Muscle of arm (tissue), 1 donor: ENCODE measurements at regions not wholly inside any gene's neighbourhood (a gene's known extent, or its start where the extent isn't known, plus 50 kb on each side); places are given as distances from the start of the nearest gene placed in this dataset.
"Not testable (repeated sequence)": the region's sequence is repeated elsewhere in the genome, so short reads cannot be mapped to it uniquely, and the experiment has no call there.

ENCODE experiments used
- DNase-seq: peaks from one replicate; pipeline ENCODE4 v3.0.0-alpha.2; 2013

GRCh38 chr2:91742973-91743490 lies 3051.6 kb downstream of the RPIA start:
- DNase-seq = not testable (repeated sequence)

DNA sequence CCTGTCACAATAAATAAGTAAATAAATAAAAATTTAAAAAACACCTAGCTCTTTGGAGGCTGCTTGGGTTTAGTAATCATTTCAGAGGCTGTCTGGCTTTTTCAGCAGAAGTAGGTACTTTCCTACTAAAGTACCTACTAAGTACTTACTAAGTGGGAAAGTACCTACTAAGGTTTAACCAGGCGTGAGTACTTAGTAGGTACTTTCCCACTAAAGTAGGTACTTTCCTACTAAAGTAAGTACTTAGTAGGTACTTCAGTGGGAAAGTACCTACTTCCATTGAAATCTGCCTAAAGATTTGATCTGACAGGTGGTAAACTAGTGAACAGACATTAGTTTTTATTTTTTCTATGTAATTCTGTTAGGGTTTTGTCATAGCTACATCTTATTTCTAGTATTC lies 3052.4 kb downstream of the RPIA start:
- not testable (repeated sequence) for DNase-seq

GRCh38 chr2:91744700-91745141 lies 3053.2 kb downstream of the RPIA start:
- DNase-seq = not testable (repeated sequence)

DNA sequence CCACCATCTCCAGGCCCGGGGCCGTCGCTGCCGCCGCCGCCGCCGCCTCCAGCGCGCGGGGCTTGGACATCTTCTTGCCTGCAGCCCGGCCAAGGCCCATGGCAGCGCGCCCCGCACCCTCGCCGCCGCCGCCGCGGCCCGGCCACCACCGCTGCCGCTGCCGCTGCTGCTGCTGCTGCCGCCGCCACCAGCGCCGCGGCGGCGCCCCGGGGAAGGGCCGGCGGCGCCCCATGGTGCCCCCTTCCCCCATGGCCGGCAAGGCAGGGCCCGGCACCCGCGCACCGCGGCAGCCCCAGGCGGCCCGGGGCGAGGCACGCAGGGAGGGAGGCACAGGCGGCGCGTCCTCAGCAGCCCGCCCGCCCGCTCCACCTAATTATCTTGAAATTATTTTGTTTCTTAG lies 3057.4 kb downstream of the RPIA start:
- DNase-seq = no peak

DNA sequence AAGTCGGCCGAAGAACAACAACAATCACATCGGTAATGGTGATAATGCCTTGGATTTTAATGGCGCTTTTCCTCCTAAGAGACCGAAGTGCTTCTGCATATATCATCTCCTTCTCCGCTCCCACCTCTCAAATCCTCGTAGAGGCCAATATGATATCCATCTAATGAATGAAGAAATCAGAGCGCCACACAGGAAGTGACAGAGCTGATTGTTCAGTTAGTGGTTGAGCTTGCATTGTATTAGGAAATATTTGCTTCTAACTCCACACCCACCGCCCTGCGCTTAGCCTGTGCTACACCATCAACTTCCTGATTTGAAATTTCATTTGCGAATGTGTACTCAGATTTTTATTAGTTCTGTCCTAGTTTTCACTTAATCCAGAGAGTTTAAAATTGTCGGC lies 3058.2 kb downstream of the RPIA start:
- not testable (repeated sequence) for DNase-seq

GRCh38 chr2:91759361-91759941 lies 3068.0 kb downstream of the RPIA start:
- not testable (repeated sequence) for DNase-seq

DNA sequence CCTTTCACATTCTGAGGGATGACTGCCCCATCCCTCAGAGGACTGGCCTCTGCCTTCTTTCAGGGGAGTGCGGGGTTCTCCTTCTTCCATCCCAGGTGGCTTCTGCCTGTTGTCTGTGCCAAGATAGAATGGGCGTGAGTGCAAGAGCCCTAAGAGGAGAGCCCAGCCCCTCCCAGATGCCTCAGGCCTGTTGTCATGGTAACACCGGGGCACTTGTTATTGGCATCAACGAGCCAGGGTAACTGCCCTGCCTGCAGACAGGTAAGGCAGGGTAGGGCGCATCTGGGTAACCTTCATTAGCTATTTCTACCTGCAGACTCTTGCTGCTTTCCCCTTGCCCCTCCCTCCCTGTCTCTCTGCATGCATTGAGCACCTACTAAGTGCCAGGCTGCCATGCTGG lies 3069.2 kb downstream of the RPIA start:
- DNase-seq = not testable (repeated sequence)

GRCh38 chr2:91762312-91762711 lies 3070.8 kb downstream of the RPIA start:
- DNase-seq = not testable (repeated sequence)

DNA sequence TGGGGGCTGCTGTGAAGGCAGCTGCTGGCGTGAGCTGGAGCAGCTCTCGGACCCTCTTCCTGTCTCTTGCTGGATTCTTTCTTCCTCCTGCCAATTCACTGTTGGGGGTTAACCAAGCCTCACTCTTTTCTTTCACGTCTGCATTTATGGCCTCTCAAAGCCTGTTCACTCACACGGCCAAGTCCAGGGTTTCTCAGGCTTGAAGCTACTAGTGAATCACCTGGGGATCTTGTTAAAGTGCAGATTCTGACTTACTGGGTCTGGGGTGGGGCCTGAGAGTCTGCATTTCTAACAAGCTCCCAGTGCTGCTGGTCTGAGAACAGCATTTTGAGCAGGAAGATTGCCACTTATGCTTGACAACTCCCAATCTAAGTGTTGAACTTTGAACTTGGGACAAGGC lies 3072.2 kb downstream of the RPIA start:
- DNase-seq = peak; percentile 9

GRCh38 chr2:91764581-91765002 lies 3073.1 kb downstream of the RPIA start:
- peak; percentile 30 for DNase-seq

DNA sequence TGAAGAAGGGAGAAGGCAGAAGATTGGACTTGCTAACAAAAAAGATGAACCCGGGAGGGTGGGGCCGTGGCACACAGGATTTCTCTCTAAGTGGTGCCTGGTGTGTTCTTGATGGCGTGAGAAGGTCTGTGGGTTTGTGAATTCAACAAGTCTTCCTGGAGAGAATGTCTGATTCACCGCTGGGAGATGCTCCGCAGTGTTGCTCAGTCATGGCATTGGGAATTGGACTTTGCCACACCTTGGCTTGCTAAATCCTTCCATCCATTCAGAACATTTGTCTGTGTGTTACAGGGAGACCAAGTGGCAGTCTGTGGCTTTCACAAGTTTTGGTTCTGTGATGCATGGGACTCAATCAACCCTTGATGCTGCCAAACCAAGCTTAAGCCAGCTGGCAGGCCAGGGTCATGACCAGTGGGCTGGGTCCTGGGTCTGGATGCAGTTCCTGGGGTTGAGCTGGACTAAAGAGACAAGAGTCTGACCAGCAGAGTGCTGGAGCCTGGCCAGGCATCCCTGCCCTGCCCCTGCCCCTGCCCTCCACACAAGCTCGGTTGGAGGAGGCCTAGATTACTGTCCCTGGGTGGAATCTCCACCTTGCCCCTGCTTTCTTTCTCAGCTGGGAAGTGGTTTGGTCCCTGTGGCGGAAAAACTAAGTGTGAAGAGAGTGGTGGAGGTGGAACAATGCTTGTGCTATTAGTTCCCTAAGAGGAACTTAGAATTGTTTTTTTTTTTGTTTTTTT lies 3073.7 kb downstream of the RPIA start:
- not testable (repeated sequence) for DNase-seq

GRCh38 chr2:91766349-91767048 lies 3075.0 kb downstream of the RPIA start:
- not testable (repeated sequence) for DNase-seq

GRCh38 chr2:91768301-91768700 lies 3076.8 kb downstream of the RPIA start:
- DNase-seq = not testable (repeated sequence)

DNA sequence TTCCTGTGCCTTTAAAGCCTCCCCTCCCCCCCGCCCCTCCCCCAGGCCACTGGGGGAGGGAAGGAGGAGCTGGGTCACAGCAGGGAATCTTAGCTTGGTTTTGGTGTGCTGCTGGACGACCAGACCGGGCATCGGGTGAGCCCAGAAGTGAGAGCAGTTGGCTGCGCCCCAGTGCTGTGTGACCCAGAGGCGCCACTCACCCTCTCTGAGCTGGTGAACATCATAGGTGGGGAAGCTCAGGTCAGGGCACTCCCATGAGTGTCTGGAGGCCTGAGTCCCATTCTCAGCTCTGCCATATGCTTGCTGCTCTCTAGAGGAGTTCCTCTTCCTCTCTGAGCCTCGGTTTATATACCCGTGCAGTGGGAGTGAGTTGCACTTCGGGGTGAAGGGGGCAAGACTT lies 3077.5 kb downstream of the RPIA start:
- DNase-seq = not testable (repeated sequence)

DNA sequence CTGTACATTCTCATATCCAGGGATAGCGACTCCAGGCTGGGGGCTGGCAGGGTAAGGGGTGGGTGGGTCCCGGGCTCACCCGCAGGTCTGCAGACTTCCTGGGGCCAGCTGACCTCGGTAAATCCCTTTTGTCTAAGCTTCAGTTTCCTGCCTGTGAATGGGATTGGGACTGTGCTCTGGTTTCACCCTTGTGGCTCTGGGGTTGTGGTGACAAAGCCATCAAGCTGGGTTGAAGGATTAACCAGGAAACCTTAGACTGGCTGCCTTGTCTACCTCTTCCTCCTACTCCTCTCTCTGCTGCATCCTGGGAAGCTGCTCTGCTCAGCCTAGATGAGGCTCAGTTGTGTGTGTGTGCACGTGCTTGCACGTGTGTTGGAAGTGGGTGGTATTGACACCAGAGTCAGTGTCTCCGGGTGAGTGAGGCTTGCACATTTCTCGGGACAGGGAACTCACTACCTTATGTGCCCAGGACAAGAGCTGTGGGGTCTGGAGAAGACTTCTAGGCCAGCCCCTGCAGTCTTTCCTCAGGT lies 3078.6 kb downstream of the RPIA start:
- DNase-seq = not testable (repeated sequence)

DNA sequence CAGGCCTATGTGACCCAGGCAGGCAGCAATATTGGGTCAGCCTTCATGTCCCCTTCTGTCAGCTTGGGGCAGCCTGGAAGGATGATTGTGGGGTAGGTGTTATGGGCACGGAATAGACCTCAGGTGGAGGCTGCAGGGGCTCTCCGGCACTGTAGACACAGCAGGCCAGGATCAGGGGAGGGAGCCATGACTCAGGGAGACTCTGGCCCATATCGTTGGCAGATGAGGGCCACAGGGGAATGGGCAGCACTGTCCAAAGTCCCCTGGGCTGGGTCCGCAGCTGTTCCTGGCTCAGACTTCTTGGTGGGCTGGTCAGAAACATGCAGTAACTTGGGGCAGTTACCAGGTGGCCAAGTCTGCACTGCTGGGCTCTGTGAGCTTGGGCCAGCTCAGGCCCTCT lies 3080.1 kb downstream of the RPIA start:
- not testable (repeated sequence) for DNase-seq

DNA sequence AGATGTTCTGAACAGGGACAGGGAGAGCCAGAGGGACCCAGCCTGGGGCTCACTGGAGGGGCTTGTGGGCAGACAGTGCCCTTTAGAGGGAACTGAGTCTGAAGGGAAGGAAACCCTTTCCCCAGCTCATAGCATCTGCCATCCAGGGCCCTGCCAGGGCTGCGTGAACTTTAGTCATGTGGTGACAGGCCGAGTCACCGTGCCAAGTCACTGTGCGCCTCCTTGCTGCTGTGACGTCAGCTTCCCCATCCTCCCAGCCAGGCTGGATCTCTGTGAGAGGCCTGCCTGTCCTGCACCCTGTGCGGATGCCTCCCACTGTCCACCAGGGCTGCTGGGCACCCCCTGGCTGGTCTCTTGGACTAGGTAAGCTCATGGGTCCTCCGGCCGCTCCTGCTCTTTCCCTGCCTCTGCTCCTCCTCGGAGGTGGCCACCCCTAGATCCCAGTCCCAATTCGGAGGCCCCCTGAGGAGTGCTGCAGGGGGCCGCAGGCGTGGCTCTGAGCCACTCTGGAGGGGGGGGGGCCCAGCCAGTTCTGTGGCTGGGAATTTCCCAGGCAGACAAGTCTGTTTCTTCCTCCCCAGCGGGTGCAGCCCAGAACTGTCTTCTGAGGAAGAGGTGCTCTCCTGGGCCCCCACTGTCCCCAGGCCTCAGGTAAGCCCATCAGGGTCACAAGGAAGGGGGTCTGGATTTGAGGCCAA lies 3080.9 kb downstream of the RPIA start:
- DNase-seq = not testable (repeated sequence)

DNA sequence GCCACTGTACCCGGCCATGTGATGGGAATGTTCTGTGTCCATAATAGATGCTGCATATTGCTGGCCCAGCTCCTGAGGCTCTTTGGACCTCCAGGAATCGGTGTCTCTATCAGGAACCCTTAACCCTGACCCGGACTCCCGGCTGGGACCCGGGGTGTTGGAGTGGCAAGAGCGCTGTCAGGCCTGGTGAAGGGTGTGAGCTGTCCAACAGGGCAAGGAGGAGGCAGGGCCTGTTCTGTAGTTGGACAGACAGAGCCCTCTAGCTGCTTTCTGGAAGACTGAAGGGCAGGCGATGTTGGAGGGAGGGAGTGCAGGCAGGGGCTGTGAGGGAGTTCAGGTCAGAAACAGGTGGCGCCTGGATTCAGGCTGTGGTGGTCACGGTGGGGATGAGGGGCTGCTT lies 3082.3 kb downstream of the RPIA start:
- DNase-seq = not testable (repeated sequence)

DNA sequence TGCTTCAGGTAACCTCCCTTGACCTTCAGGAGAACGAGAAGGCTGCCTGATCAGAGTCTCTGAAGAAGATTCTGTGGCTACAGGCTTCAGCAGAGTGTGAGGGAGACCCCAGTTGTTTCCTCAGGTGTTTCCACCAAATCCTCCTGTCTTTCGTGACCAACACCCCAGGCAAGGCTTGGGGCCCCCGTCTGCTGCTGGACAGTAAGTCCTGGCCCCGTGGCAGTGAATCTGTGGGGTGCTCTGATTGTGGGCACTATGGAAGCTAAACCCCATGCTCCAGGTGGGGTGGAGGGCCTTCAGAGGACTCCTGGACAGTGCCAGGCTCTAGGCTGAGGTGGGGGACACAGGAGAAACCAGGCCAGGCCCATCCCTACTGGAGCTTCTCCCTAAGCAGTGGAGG lies 3083.7 kb downstream of the RPIA start:
- DNase-seq = not testable (repeated sequence)

- DNase-seq = not testable (repeated sequence)
These were observed 3088.9 kb downstream of the RPIA start for GRCh38 chr2:91780324-91780723.

GRCh38 chr2:91809391-91809790 lies 3061.8 kb upstream of the TEKT4 start:
- not testable (repeated sequence) for DNase-seq
